SJSA1 (cell line): ENCODE measurements at regions not wholly inside any gene's neighbourhood (a gene's known extent, or its start where the extent isn't known, plus 50 kb on each side); places are given as distances from the start of the nearest gene placed in this dataset.
A peak's percentile ranks its signal among the peaks of the same experiment; 100 is the strongest.
"Not testable (repeated sequence)": the region's sequence is repeated elsewhere in the genome, so short reads cannot be mapped to it uniquely, and the experiment has no call there.

Experiments used
- DNase-seq, 2 experiments: peaks; one replicate each; pipeline ENCODE4 v3.0.0-alpha.2; 2015 to 2020; ENCODE audit warnings: low spot score in 2 of 2, low read depth in 1 of 2
- H3K27ac ChIP-seq: fragments of 250-450 bp; sonication (Bioruptor Pico); 2 replicates; pipeline ENCODE4 v1.5.1; 2020; ENCODE audit warnings: mild to moderate bottlenecking, moderate library complexity
- H3K27me3 ChIP-seq: fragments of 250-450 bp; sonication (Bioruptor Pico); replicated peaks from 2 replicates; pipeline ENCODE4 v1.5.1; 2020; ENCODE audit warnings: mild to moderate bottlenecking, moderate library complexity
- H3K36me3 ChIP-seq: fragments of 250-450 bp; sonication (Bioruptor Pico); 2 replicates; pipeline ENCODE4 v1.5.1; 2020; ENCODE audit warnings: mild to moderate bottlenecking
- H3K4me1 ChIP-seq: fragments of 250-450 bp; sonication (Bioruptor Pico); replicated peaks from 2 replicates; pipeline ENCODE4 v1.6.1; 2021; ENCODE audit warnings: mild to moderate bottlenecking
- H3K4me3 ChIP-seq: fragments of 250-450 bp; sonication (Bioruptor Pico); 2 replicates; pipeline ENCODE4 v1.5.1; 2020; ENCODE audit warnings: mild to moderate bottlenecking
- H3K9me3 ChIP-seq: fragments of 250-450 bp; sonication (Bioruptor Pico); replicated peaks from 2 replicates; pipeline ENCODE4 v1.5.1; 2020; ENCODE audit warnings: mild to moderate bottlenecking

DNA sequence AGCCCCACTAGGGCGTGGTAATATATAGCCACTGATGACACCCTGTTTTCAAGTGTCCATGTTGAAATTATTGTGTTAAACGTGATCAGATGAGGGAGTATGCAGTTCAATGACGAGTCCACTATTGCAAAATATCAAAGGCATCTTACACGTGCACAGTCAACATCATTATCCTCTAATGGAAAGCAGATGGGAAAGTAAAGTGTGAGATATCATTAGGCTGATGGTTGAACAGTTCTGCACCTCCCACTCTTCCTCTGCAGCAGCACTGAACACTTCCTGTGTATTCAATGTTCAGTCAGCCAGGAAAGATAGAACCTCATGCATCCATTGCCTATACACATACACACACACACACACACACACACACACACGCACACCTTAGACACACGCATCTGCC, 431.8 kb upstream of the CCDC54 start:
- Histone ChIP-seq H3K27me3 (no peaks in the 10 kb centered on the region; the same call in 1 of the 2 replicates), H3K4me1 (no peaks in the 10 kb centered on the region), H3K4me3 (no peak overlapping the region), H3K9me3 (no peaks in the 10 kb centered on the region), H3K27ac (no peak overlapping the region), H3K36me3 (no peaks in the 10 kb centered on the region)
- no peak for DNase-seq

- no peak for DNase-seq
- Histone ChIP-seq H3K4me1 (no peaks in the 10 kb centered on the region), H3K27ac (no peak overlapping the region), H3K36me3 (no peaks in the 10 kb centered on the region), H3K4me3 (no peak overlapping the region), H3K27me3 (no peaks in the 10 kb centered on the region; the same call in 1 of the 2 replicates), H3K9me3 (no peaks in the 10 kb centered on the region)
Observed at GRCh38 chr3:106946866-106947265, 430.4 kb upstream of the CCDC54 start.

DNA sequence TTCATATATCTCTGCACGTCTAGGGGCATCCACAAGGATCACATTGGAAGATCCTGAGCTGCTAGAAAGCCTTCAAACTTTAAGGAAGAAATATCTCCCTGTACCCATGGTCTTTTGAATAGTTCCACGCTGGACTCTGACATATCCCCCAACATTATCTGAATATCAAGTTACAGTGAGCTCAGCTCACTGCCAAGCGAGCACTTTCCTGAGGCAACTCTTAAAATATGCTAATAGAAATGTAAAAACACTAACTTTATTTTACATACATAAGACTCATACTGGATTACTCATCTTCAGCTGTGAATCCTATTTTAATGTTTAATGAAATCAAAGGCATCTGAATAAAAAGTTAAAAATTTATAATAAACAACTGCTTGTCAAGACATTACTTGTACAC, 420.2 kb upstream of the CCDC54 start:
- H3K36me3 ChIP-seq = no peaks in the 10 kb centered on the region
- H3K4me3 ChIP-seq = no peak overlapping the region
- no peak overlapping the region for H3K27ac ChIP-seq
- DNase-seq = no peak
- no peaks in the 10 kb centered on the region for H3K4me1 ChIP-seq
- H3K27me3 ChIP-seq = no peaks in the 10 kb centered on the region
- H3K9me3 ChIP-seq = no peaks in the 10 kb centered on the region

DNA sequence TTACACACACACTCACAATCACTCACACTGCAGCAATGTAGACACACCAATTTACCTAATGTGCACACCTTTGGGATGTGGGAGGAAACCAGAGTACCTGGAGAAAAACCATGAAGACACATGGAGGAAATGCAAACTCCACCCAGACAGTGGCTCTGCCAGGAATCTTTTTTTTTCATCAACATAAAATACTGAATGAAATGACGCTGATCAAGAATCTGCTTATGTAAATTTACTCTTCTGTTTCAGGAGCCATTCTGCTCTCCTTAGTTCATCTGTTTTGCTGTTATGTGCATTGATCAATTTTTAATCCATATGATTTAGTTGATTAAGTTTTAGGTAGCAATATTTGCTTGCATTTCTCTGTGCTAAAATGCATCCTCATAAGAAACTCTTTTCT, 414.2 kb upstream of the CCDC54 start:
- H3K36me3 ChIP-seq = no peaks in the 10 kb centered on the region
- no peaks in the 10 kb centered on the region for H3K27me3 ChIP-seq
- no peak for DNase-seq
- H3K27ac ChIP-seq = no peak overlapping the region
- H3K4me3 ChIP-seq = no peak overlapping the region
- no peaks in the 10 kb centered on the region for H3K9me3 ChIP-seq
- H3K4me1 ChIP-seq = peaks cover 6% of the 10 kb centered on the region; the same call in 1 of the 2 replicates

GRCh38 chr3:106963442-106963841, 413.8 kb upstream of the CCDC54 start:
- Histone ChIP-seq H3K4me1 (peaks cover 6% of the 10 kb centered on the region; the same call in 1 of the 2 replicates), H3K36me3 (no peaks in the 10 kb centered on the region), H3K9me3 (no peaks in the 10 kb centered on the region), H3K4me3 (no peak overlapping the region), H3K27me3 (no peaks in the 10 kb centered on the region), H3K27ac (no peak overlapping the region)
- peak; percentile 37 to 58 for DNase-seq

GRCh38 chr3:106965307-106965706, 411.9 kb upstream of the CCDC54 start:
- DNase-seq = no peak
- Histone ChIP-seq H3K27me3 (no peaks in the 10 kb centered on the region), H3K27ac (no peak overlapping the region), H3K36me3 (no peaks in the 10 kb centered on the region), H3K4me3 (no peak overlapping the region), H3K9me3 (no peaks in the 10 kb centered on the region), H3K4me1 (peaks cover 6% of the 10 kb centered on the region; the same call in 1 of the 2 replicates)

DNA sequence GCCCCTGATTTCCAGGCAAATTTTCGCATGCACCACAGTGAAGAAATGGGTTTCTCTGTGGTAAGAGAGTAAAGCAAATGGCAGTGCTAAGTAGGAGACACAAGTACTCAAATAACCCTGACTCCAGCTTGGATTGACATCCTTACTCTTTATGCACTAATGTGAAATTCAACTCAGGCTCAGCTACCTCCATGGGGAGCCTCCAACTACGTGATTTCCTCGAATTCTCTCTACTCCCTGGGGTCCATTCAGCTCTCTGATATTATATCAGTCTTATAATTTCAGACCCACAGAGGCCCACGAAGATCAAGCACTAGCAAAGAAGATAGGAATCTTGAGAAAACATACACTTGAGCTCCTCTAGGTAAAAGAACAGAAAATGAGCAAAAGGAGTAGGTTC, 407.6 kb upstream of the CCDC54 start:
- Histone ChIP-seq H3K9me3 (no peaks in the 10 kb centered on the region), H3K27me3 (no peaks in the 10 kb centered on the region)

GRCh38 chr3:106981392-106981791, 395.8 kb upstream of the CCDC54 start:
- Histone ChIP-seq H3K27ac (no peak overlapping the region), H3K4me1 (no peaks in the 10 kb centered on the region), H3K27me3 (no peaks in the 10 kb centered on the region), H3K4me3 (no peak overlapping the region), H3K36me3 (no peaks in the 10 kb centered on the region), H3K9me3 (no peaks in the 10 kb centered on the region; the same call in 1 of the 2 replicates)
- DNase-seq = no peak

More for the DNA sequence above, 407.6 kb upstream of the CCDC54 start:
- Histone ChIP-seq H3K27ac (no peak overlapping the region), H3K4me3 (no peak overlapping the region), H3K4me1 (no peaks in the 10 kb centered on the region), H3K36me3 (no peaks in the 10 kb centered on the region)
- DNase-seq = no peak

- peaks cover 3% of the 10 kb centered on the region; the same call in 1 of the 2 replicates for H3K9me3 ChIP-seq
- H3K27ac ChIP-seq = no peak overlapping the region
- H3K36me3 ChIP-seq = no peaks in the 10 kb centered on the region
- no peaks in the 10 kb centered on the region for H3K4me1 ChIP-seq
- no peak for DNase-seq
- no peaks in the 10 kb centered on the region for H3K27me3 ChIP-seq
- H3K4me3 ChIP-seq = no peak overlapping the region
Observed at GRCh38 chr3:106985721-106986120, 391.5 kb upstream of the CCDC54 start.

DNA sequence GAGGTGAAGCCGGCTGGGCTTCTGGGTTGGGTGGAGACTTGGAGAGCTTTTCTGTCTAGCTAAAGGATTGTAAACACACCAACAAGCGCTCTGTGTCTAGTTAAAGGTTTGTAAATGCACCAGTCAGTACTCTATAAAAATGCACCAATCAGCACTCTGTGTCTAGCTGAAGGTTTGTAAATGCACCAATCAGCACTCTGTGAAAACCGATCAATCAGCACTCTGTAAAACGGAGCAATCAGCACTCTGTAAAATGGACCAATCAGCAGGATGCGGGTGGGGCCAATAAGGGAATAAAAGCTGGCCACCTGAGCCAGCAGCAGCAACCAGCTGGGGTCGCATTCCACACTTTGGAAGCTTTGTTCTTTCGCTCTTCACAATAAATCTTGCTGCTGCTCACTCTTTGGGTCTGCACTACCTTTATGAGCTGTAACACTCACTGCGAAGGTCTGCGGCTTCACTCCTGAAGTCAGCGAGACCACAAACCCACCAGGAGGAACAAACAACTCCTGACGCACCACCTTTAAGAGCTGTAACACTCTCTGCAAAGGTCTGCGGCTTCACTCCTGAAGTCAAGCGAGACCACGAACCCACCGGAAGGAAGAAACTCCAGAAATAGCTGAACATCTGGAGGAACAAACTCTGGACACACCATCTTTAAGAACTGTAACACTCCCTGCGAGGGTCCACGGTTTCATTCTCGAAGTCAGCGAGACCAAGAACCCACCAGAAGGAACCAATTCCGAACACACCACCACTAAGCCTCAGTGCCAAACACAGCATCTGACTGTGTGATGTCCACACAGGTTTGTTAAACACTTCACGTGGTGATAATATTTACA, 378.2 kb upstream of the CCDC54 start:
- H3K27me3 ChIP-seq, H3K9me3 ChIP-seq, H3K27ac ChIP-seq, H3K4me3 ChIP-seq, DNase-seq, H3K36me3 ChIP-seq: not testable (repeated sequence)
- H3K4me1 ChIP-seq = peaks cover 16% of the 10 kb centered on the region

DNA sequence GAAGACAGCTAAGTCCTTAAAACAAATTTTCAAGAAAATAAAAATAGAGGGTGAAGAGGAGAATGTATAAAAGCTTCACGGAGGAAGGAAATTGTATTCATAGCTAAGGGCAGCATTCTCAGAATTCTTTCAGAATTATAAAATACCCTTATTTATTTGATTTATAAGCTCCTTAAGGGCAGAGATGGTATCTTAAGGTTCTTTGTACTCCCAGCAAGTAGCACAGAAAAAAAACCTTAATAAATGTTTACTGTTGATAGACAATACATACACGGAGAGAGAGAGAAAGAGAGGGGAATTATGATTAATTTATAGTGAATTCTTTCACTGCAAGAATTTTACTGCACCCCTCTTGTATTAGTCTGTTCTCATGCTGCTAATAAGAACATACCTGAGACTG, 375.6 kb upstream of the CCDC54 start:
- peak in 1 of 2 experiments; percentile 40 for DNase-seq

DNA sequence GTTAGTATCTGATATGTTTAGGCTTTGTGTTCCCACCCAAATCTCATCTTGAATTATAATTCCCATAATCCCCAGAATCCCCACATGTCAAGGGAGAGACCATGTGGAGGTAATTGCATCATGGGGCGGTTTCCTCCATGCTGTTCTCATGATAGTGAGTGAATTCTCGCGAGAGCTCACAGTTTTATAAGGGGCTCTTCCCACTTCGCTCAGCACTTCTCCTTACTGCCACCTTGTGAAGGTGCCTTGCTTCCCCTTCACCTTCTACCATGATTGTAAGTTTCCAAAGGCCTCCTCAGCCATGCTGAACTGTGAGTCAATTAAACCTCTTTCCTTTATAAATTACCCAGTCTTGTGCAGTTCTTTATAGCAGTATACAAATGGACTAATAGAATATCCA, 371.9 kb upstream of the CCDC54 start:
- H3K36me3 ChIP-seq, H3K4me3 ChIP-seq, H3K27ac ChIP-seq, H3K27me3 ChIP-seq, H3K9me3 ChIP-seq, DNase-seq: not testable (repeated sequence)
- peaks cover 16% of the 10 kb centered on the region for H3K4me1 ChIP-seq

More for the DNA sequence above, 375.6 kb upstream of the CCDC54 start:
- Histone ChIP-seq H3K4me1 (peaks cover 16% of the 10 kb centered on the region), H3K27ac (peak overlapping the region; percentile 60), H3K27me3 (no peaks in the 10 kb centered on the region), H3K9me3 (no peaks in the 10 kb centered on the region), H3K4me3 (no peak overlapping the region), H3K36me3 (no peaks in the 10 kb centered on the region)

GRCh38 chr3:107008213-107008612, 369.0 kb upstream of the CCDC54 start:
- Histone ChIP-seq H3K4me1 (no peaks in the 10 kb centered on the region), H3K4me3 (no peak overlapping the region), H3K36me3 (no peaks in the 10 kb centered on the region), H3K27me3 (no peaks in the 10 kb centered on the region), H3K9me3 (no peaks in the 10 kb centered on the region), H3K27ac (no peak overlapping the region)
- DNase-seq = no peak

GRCh38 chr3:107013641-107014040, 363.6 kb upstream of the CCDC54 start:
- Histone ChIP-seq H3K4me1 (no peaks in the 10 kb centered on the region), H3K27ac (no peak overlapping the region)
- no peak for DNase-seq

More at GRCh38 chr3:107013641-107014040, 363.6 kb upstream of the CCDC54 start:
- Histone ChIP-seq H3K9me3 (no peaks in the 10 kb centered on the region), H3K36me3 (no peaks in the 10 kb centered on the region), H3K4me3 (no peak overlapping the region), H3K27me3 (no peaks in the 10 kb centered on the region)
